ENCODE measurements at regions not wholly inside any gene's neighbourhood (a gene's known extent, or its start where the extent isn't known, plus 50 kb on each side); places are given as distances from the start of the nearest gene placed in this dataset.

- H3K9ac ChIP-seq (ENCODE audit: low read depth, low read length), result no peak overlapping the region
Observed at GRCh38 chr1:209416716-209417115, 166.8 kb upstream of the CAMK1G start.

GRCh38 chr1:209417761-209418160 lies 165.8 kb upstream of the CAMK1G start:
- Histone ChIP-seq H3K36me3 (ENCODE audit: insufficient read depth, low read length) (no peaks in the 10 kb centered on the region), H3K9ac (ENCODE audit: low read depth, low read length) (no peak overlapping the region), H3K4me3 (ENCODE audit: low read length) (no peak overlapping the region), H3K4me1 (ENCODE audit: control insufficient read depth, insufficient read depth, low read length) (peaks cover 4% of the 10 kb centered on the region), H3K27me3 (ENCODE audit: control insufficient read depth, insufficient read depth, low read length) (no peaks in the 10 kb centered on the region), H3K9me3 (replicated peaks; ENCODE audit: low read length) (no peaks in the 10 kb centered on the region), H3K4me2 (ENCODE audit: low read length) (no peak overlapping the region)

More at GRCh38 chr1:209416716-209417115, 166.8 kb upstream of the CAMK1G start:
- Histone ChIP-seq H3K4me1 (ENCODE audit: control insufficient read depth, insufficient read depth, low read length) (peaks cover 15% of the 10 kb centered on the region), H3K27me3 (ENCODE audit: control insufficient read depth, insufficient read depth, low read length) (no peaks in the 10 kb centered on the region), H3K4me2 (ENCODE audit: low read length) (no peak overlapping the region), H3K4me3 (ENCODE audit: low read length) (no peak overlapping the region), H3K36me3 (ENCODE audit: insufficient read depth, low read length) (no peaks in the 10 kb centered on the region), H3K9me3 (replicated peaks; ENCODE audit: low read length) (no peaks in the 10 kb centered on the region)

GRCh38 chr1:209420276-209420675 lies 163.2 kb upstream of the CAMK1G start:
- Histone ChIP-seq H3K4me1 (ENCODE audit: control insufficient read depth, insufficient read depth, low read length) (peaks cover 3% of the 10 kb centered on the region), H3K27me3 (ENCODE audit: control insufficient read depth, insufficient read depth, low read length) (no peaks in the 10 kb centered on the region), H3K9me3 (replicated peaks; ENCODE audit: low read length) (no peaks in the 10 kb centered on the region), H3K4me3 (ENCODE audit: low read length) (no peak overlapping the region), H3K9ac (ENCODE audit: low read depth, low read length) (no peak overlapping the region), H3K4me2 (ENCODE audit: low read length) (no peak overlapping the region), H3K36me3 (ENCODE audit: insufficient read depth, low read length) (no peaks in the 10 kb centered on the region)

- Histone ChIP-seq H3K4me3 (ENCODE audit: low read length) (no peak overlapping the region), H3K4me2 (ENCODE audit: low read length) (no peak overlapping the region), H3K4me1 (ENCODE audit: control insufficient read depth, insufficient read depth, low read length) (peaks cover 1% of the 10 kb centered on the region), H3K36me3 (ENCODE audit: insufficient read depth, low read length) (no peaks in the 10 kb centered on the region), H3K27me3 (ENCODE audit: control insufficient read depth, insufficient read depth, low read length) (no peaks in the 10 kb centered on the region), H3K9ac (ENCODE audit: low read depth, low read length) (no peak overlapping the region), H3K9me3 (replicated peaks; ENCODE audit: low read length) (no peaks in the 10 kb centered on the region)
Observed at GRCh38 chr1:209421186-209421585, 162.3 kb upstream of the CAMK1G start.

GRCh38 chr1:209421978-209422680 lies 161.4 kb upstream of the CAMK1G start:
- H3K9me3 ChIP-seq (replicated peaks; ENCODE audit: low read length), result no peaks in the 10 kb centered on the region
- H3K4me3 ChIP-seq (ENCODE audit: low read length), result no peak overlapping the region
- H3K36me3 ChIP-seq (ENCODE audit: insufficient read depth, low read length), result no peaks in the 10 kb centered on the region
- no peak overlapping the region for H3K9ac ChIP-seq (ENCODE audit: low read depth, low read length)
- H3K4me1 ChIP-seq (ENCODE audit: control insufficient read depth, insufficient read depth, low read length), result no peaks in the 10 kb centered on the region
- no peak overlapping the region for H3K4me2 ChIP-seq (ENCODE audit: low read length)
- H3K27me3 ChIP-seq (ENCODE audit: control insufficient read depth, insufficient read depth, low read length), result no peaks in the 10 kb centered on the region

- H3K9ac ChIP-seq (ENCODE audit: low read depth, low read length), result no peak overlapping the region
- no peaks in the 10 kb centered on the region for H3K9me3 ChIP-seq (replicated peaks; ENCODE audit: low read length)
- no peaks in the 10 kb centered on the region for H3K36me3 ChIP-seq (ENCODE audit: insufficient read depth, low read length)
- H3K4me2 ChIP-seq (ENCODE audit: low read length), result no peak overlapping the region
- H3K27me3 ChIP-seq (ENCODE audit: control insufficient read depth, insufficient read depth, low read length), result no peaks in the 10 kb centered on the region
- no peaks in the 10 kb centered on the region for H3K4me1 ChIP-seq (ENCODE audit: control insufficient read depth, insufficient read depth, low read length)
- no peak overlapping the region for H3K4me3 ChIP-seq (ENCODE audit: low read length)
Observed at GRCh38 chr1:209425959-209426358, 157.6 kb upstream of the CAMK1G start.

GRCh38 chr1:209427277-209427676 lies 156.2 kb upstream of the CAMK1G start:
- Histone ChIP-seq H3K9me3 (replicated peaks; ENCODE audit: low read length) (no peaks in the 10 kb centered on the region), H3K27me3 (ENCODE audit: control insufficient read depth, insufficient read depth, low read length) (no peaks in the 10 kb centered on the region), H3K9ac (ENCODE audit: low read depth, low read length) (no peak overlapping the region), H3K4me3 (ENCODE audit: low read length) (no peak overlapping the region), H3K4me1 (ENCODE audit: control insufficient read depth, insufficient read depth, low read length) (no peaks in the 10 kb centered on the region), H3K4me2 (ENCODE audit: low read length) (no peak overlapping the region), H3K36me3 (ENCODE audit: insufficient read depth, low read length) (no peaks in the 10 kb centered on the region)

GRCh38 chr1:209427811-209428210 lies 155.7 kb upstream of the CAMK1G start:
- Histone ChIP-seq H3K36me3 (ENCODE audit: insufficient read depth, low read length) (no peaks in the 10 kb centered on the region), H3K4me2 (ENCODE audit: low read length) (no peak overlapping the region), H3K4me3 (ENCODE audit: low read length) (no peak overlapping the region), H3K27me3 (ENCODE audit: control insufficient read depth, insufficient read depth, low read length) (no peaks in the 10 kb centered on the region), H3K9me3 (replicated peaks; ENCODE audit: low read length) (no peaks in the 10 kb centered on the region), H3K4me1 (ENCODE audit: control insufficient read depth, insufficient read depth, low read length) (no peaks in the 10 kb centered on the region), H3K9ac (ENCODE audit: low read depth, low read length) (no peak overlapping the region)

GRCh38 chr1:209428241-209428921 lies 155.1 kb upstream of the CAMK1G start:
- Histone ChIP-seq H3K27me3 (ENCODE audit: control insufficient read depth, insufficient read depth, low read length) (no peaks in the 10 kb centered on the region), H3K4me2 (ENCODE audit: low read length) (no peak overlapping the region), H3K36me3 (ENCODE audit: insufficient read depth, low read length) (no peaks in the 10 kb centered on the region), H3K4me1 (ENCODE audit: control insufficient read depth, insufficient read depth, low read length) (peaks cover 3% of the 10 kb centered on the region), H3K4me3 (ENCODE audit: low read length) (no peak overlapping the region), H3K9me3 (replicated peaks; ENCODE audit: low read length) (no peaks in the 10 kb centered on the region), H3K9ac (ENCODE audit: low read depth, low read length) (no peak overlapping the region)

GRCh38 chr1:209429611-209430010 lies 153.9 kb upstream of the CAMK1G start:
- Histone ChIP-seq H3K4me2 (ENCODE audit: low read length) (no peak overlapping the region), H3K36me3 (ENCODE audit: insufficient read depth, low read length) (no peaks in the 10 kb centered on the region), H3K9me3 (replicated peaks; ENCODE audit: low read length) (no peaks in the 10 kb centered on the region), H3K4me3 (ENCODE audit: low read length) (no peak overlapping the region), H3K4me1 (ENCODE audit: control insufficient read depth, insufficient read depth, low read length) (peaks cover 15% of the 10 kb centered on the region), H3K27me3 (ENCODE audit: control insufficient read depth, insufficient read depth, low read length) (no peaks in the 10 kb centered on the region), H3K9ac (ENCODE audit: low read depth, low read length) (no peak overlapping the region)

GRCh38 chr1:209430107-209430506 lies 153.4 kb upstream of the CAMK1G start:
- Histone ChIP-seq H3K4me1 (ENCODE audit: control insufficient read depth, insufficient read depth, low read length) (peaks cover 20% of the 10 kb centered on the region), H3K4me2 (ENCODE audit: low read length) (no peak overlapping the region), H3K36me3 (ENCODE audit: insufficient read depth, low read length) (no peaks in the 10 kb centered on the region), H3K9me3 (replicated peaks; ENCODE audit: low read length) (no peaks in the 10 kb centered on the region), H3K4me3 (ENCODE audit: low read length) (no peak overlapping the region), H3K9ac (ENCODE audit: low read depth, low read length) (no peak overlapping the region), H3K27me3 (ENCODE audit: control insufficient read depth, insufficient read depth, low read length) (no peaks in the 10 kb centered on the region)

GRCh38 chr1:209430821-209431259 lies 152.7 kb upstream of the CAMK1G start:
- no peaks in the 10 kb centered on the region for H3K9me3 ChIP-seq (replicated peaks; ENCODE audit: low read length)
- H3K27me3 ChIP-seq (ENCODE audit: control insufficient read depth, insufficient read depth, low read length), result no peaks in the 10 kb centered on the region
- H3K4me3 ChIP-seq (ENCODE audit: low read length), result no peak overlapping the region
- no peak overlapping the region for H3K4me2 ChIP-seq (ENCODE audit: low read length)
- H3K4me1 ChIP-seq (ENCODE audit: control insufficient read depth, insufficient read depth, low read length), result peaks cover 25% of the 10 kb centered on the region
- H3K36me3 ChIP-seq (ENCODE audit: insufficient read depth, low read length), result no peaks in the 10 kb centered on the region
- H3K9ac ChIP-seq (ENCODE audit: low read depth, low read length), result no peak overlapping the region
